ENCODE measurements at regions not wholly inside any gene's neighbourhood (a gene's known extent, or its start where the extent isn't known, plus 50 kb on each side); places are given as distances from the start of the nearest gene placed in this dataset.

DNA sequence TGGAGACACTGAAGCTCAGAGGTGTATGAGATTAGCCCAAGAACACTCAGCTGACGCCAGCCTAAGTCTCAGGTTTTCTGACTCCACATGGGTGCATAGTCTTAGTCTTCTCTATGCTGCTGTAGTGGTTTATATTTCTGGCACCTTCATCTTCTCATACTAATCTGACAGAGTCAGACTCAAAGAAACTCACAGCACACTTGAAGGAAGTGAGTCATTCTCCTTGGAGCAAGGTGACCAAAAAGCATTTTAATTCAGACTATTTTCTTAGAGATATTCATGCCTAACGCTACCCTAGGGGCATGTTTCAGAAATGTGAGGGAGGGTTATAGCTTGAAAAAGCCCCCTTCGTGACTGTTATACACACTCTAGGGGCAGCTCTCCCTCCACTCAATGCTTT is 775.3 kb upstream of the ARPP21 start:
- no peak for TF ChIP-seq POLR2AphosphoS5 (IDR thresholded peaks at IDR 0.05; ENCODE audit: low read depth, low read length)
- TF ChIP-seq POLR2A (IDR thresholded peaks at IDR 0.05; ENCODE audit: low read depth, low read length), result no peak
- no peak for TF ChIP-seq POU2F2 (IDR thresholded peaks at IDR 0.05; ENCODE audit: low read depth, low read length)
- TF ChIP-seq TAF1 (IDR thresholded peaks at IDR 0.05; ENCODE audit: low read depth, low read length), result no peak
- TF ChIP-seq SPI1 (IDR thresholded peaks at IDR 0.05; ENCODE audit: low read depth, low read length), result no peak
- no peak for TF ChIP-seq PAX5 (IDR thresholded peaks at IDR 0.05; ENCODE audit: insufficient read depth, low read length, severe bottlenecking)
